RCC 7860 (cell line): ENCODE measurements at regions not wholly inside any gene's neighbourhood (a gene's known extent, or its start where the extent isn't known, plus 50 kb on each side); places are given as distances from the start of the nearest gene placed in this dataset.

Experiments used
- DNase-seq: peaks from one replicate; pipeline ENCODE4 v3.0.0-alpha.2; 2015; ENCODE audit warnings: low spot score
- FAIRE-seq: peaks from 2 replicates; lab custom pipeline; 2012; peaks lifted over from hg19 to GRCh38; lab: Jason Lieb, UNC

DNA sequence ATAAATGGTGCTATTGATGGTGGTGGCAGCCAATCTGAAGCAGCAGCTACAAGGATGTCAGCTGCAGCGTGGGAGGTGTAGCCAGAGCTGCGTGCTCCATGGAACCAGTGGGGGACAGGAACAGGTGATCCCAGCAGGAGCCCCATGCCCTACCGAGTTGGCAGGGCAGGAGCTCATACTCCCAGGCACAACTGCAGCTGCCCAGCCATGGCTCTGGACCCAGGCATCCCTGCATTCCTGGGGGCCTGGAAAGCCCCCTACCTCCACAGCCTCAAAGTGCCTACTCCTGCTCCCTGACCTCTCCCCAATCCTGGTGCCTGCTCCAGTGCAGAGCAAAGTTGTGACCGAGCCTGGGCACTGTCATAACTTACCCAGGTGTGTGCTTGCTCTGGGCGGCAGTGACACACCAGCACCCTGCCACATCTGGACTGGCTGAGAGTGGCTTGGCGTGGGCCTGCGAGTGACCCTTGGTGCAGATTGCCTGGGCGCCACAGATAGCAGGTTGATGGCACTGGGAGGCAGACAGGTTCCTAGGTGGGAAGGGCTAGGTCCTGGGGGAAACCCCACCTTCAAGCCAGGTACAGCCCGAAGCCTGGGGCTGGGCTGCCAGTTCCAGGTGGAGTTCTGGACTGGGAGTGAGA, 101.1 kb downstream of the DCAF12L2 start:
- DNase-seq = no peak

GRCh38 chrX:126065901-126066660, 100.0 kb downstream of the DCAF12L2 start:
- FAIRE-seq = no peak
- DNase-seq = no peak

More for the DNA sequence above, 101.1 kb downstream of the DCAF12L2 start:
- FAIRE-seq = no peak
